Liver (tissue), 2 donors: ENCODE measurements at regions not wholly inside any gene's neighbourhood (a gene's known extent, or its start where the extent isn't known, plus 50 kb on each side); places are given as distances from the start of the nearest gene placed in this dataset.
"Not testable (repeated sequence)": the region's sequence is repeated elsewhere in the genome, so short reads cannot be mapped to it uniquely, and the experiment has no call there.

Experiments used
- GABPA ChIP-seq, 2 donors: IDR thresholded peaks in 1 of 2; conservative IDR thresholded peaks in 1 of 2; 2 replicates each; pipeline ENCODE4 v1.6.1; 2016; ENCODE audit warnings: antibody characterized with exemption in 2 of 2, mild to moderate bottlenecking in 1 of 2, moderate library complexity in 1 of 2
- MAX ChIP-seq: IDR thresholded peaks from 2 replicates; pipeline ENCODE4 v1.6.1; 2016; ENCODE audit warnings: antibody characterized with exemption
- RXRA ChIP-seq, 2 donors: IDR thresholded peaks; 2 replicates each; pipeline ENCODE4 v1.6.1; 2017 to 2018; ENCODE audit warnings: antibody characterized with exemption in 2 of 2, mild to moderate bottlenecking in 1 of 2
- TAF1 ChIP-seq: conservative IDR thresholded peaks from 2 replicates; pipeline ENCODE4 v1.6.1; 2016; ENCODE audit warnings: antibody characterized with exemption, mild to moderate bottlenecking
- donor health status: healthy.

GRCh38 chr9:61672107-61672541, 482.3 kb downstream of the SPATA31A7 start:
- not testable (repeated sequence) for TF ChIP-seq GABPA (IDR thresholded peaks at IDR 0.05 in 1 of 2, conservative IDR thresholded peaks at IDR 0.05 in 1 of 2); TAF1; MAX; RXRA (IDR thresholded peaks at IDR 0.05)
